ENCODE measurements at regions not wholly inside any gene's neighbourhood (a gene's known extent, or its start where the extent isn't known, plus 50 kb on each side); places are given as distances from the start of the nearest gene placed in this dataset.

DNA sequence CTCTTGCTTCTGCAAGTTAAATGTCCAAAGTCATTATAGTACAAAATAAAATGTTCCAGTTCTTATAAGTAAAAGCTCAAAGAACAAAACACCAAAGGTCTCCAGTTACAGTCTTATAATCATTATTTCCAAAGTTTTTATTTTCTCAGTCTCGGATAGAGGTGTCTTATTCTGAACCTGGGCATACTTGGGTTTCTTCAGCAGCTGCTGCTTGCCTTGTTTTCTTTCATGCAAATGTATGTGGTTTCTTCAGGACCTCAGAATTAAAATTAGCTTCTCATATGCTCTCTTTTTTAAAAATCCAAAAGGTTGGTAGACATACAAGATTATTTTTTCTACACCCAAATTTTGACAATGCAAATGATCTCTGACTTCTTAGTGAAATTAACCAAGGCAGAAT is 383.0 kb downstream of the METTL4 start:
- Mint-ChIP-seq H3K36me3 (no peaks in the 10 kb centered on the region), H3K4me1 (no peaks in the 10 kb centered on the region), H3K27me3 (peaks cover 5 to 14% (median 14%) of the 10 kb centered on the region in 3 donors), H3K9me3 (peaks cover 0 to 11% (median 3%) of the 10 kb centered on the region in 7 donors), H3K4me3 (no peak overlapping the region), H3K27ac (peak overlapping the region in 1 of 6 donors; percentile 41)
- no peak for ATAC-seq (ENCODE audit: low read depth in 2 of 2)
- no peak for DNase-seq

- H3K4me3 Mint-ChIP-seq: peak overlapping the region in 1 of 8 donors; percentile 25
- H3K9me3 Mint-ChIP-seq: peaks cover 0 to 24% (median 7%) of the 10 kb centered on the region in 7 donors
- no peak overlapping the region for H3K27ac Mint-ChIP-seq
- DNase-seq: no peak
- no peaks in the 10 kb centered on the region for H3K36me3 Mint-ChIP-seq
- ATAC-seq (ENCODE audit: low read depth in 2 of 2): no peak
- H3K4me1 Mint-ChIP-seq: no peaks in the 10 kb centered on the region
- peaks cover 0 to 17% (median 14%) of the 10 kb centered on the region in 3 donors for H3K27me3 Mint-ChIP-seq
These were observed 380.0 kb downstream of the METTL4 start for GRCh38 chr18:2191180-2191790.

GRCh38 chr18:2192562-2192961 is 378.7 kb downstream of the METTL4 start:
- H3K4me3 Mint-ChIP-seq: no peak overlapping the region
- H3K4me1 Mint-ChIP-seq: no peaks in the 10 kb centered on the region
- H3K36me3 Mint-ChIP-seq: no peaks in the 10 kb centered on the region
- no peak overlapping the region for H3K27ac Mint-ChIP-seq
- no peak for DNase-seq
- H3K27me3 Mint-ChIP-seq: peaks cover 0 to 17% (median 16%) of the 10 kb centered on the region in 3 donors
- no peak for ATAC-seq (ENCODE audit: low read depth in 2 of 2)
- H3K9me3 Mint-ChIP-seq: peaks cover 0 to 24% (median 7%) of the 10 kb centered on the region in 7 donors

DNA sequence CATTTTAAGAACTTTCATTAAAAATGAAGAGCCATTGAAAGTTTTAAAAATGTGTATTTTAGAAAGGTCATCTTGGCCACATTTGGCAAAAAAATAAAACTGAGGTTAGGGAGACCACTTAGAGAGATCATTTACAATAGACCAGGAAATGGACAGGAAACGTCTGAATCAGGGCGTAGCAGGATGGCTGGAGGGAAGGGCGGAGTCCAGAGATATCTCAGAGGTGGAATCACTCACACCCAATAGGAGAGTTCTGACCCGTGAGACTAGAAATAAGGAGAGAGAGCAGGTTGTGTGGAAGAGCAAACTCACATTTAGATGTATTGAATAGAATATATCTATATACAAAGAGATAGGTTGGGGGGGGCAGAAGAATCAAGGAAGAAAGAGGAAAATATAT is 373.4 kb downstream of the METTL4 start:
- Mint-ChIP-seq H3K27me3 (peaks cover 8 to 17% (median 11%) of the 10 kb centered on the region in 3 donors), H3K36me3 (no peaks in the 10 kb centered on the region), H3K27ac (no peak overlapping the region), H3K9me3 (peaks cover 0 to 16% (median 5%) of the 10 kb centered on the region in 7 donors), H3K4me1 (no peaks in the 10 kb centered on the region), H3K4me3 (no peak overlapping the region)
- DNase-seq (no peak), ATAC-seq (ENCODE audit: low read depth in 2 of 2) (no peak)

DNA sequence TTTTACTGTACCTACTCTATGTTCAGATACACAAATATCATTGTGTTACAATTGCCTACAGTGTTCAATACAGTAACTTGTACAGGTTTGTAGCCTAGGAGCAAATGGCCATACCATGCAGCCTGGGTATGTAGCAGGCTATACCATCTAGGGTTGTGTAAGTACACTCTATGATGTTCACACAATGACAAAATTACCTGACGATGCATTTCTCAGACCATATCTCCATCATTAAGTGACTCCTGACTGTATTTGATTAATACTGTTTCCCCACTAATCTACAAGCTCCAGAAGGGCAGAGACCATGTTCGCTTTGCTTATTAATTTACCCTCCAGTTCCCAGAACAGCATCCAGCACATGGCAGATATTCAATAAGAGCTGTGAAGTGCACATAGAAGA is 372.2 kb downstream of the METTL4 start:
- Mint-ChIP-seq H3K4me1 (no peaks in the 10 kb centered on the region), H3K27me3 (peaks cover 5 to 21% (median 8%) of the 10 kb centered on the region in 3 donors), H3K9me3 (peaks cover 0 to 5% (median 3%) of the 10 kb centered on the region in 7 donors), H3K27ac (no peak overlapping the region), H3K4me3 (no peak overlapping the region), H3K36me3 (no peaks in the 10 kb centered on the region)
- ATAC-seq (ENCODE audit: low read depth in 2 of 2) (no peak), DNase-seq (no peak)

- Mint-ChIP-seq H3K4me1 (no peaks in the 10 kb centered on the region), H3K36me3 (no peaks in the 10 kb centered on the region), H3K27me3 (peaks cover 5 to 21% (median 8%) of the 10 kb centered on the region in 3 donors), H3K4me3 (peak overlapping the region in 1 of 8 donors; percentile 8), H3K9me3 (peaks cover 0 to 3% (median 2%) of the 10 kb centered on the region in 7 donors), H3K27ac (no peak overlapping the region)
- DNase-seq (no peak), ATAC-seq (ENCODE audit: low read depth in 2 of 2) (no peak)
These were observed 370.2 kb downstream of the METTL4 start for GRCh38 chr18:2201036-2201600.

DNA sequence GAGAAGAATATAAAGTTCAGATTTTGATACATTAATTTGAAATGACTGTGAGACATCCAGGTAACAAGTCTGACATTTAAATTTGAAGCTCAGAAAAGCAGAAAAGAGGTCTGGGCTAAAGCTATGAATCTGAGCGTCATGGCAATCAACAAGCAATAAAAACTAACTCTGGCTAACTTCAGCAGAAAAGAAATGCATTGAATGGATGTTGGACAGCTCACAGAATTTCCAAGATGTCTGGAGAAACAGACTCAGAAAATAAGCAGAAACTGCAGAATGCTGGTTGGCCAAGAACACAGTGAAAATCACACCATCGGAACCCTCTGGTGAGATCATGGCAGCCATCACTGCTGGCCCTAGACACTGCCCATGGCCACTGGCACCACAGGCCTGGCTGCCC is 366.6 kb downstream of the METTL4 start:
- no peaks in the 10 kb centered on the region for H3K36me3 Mint-ChIP-seq
- H3K27ac Mint-ChIP-seq: no peak overlapping the region
- H3K27me3 Mint-ChIP-seq: peaks cover 10 to 15% (median 13%) of the 10 kb centered on the region in 3 donors
- no peak for DNase-seq
- H3K4me1 Mint-ChIP-seq: no peaks in the 10 kb centered on the region
- no peak overlapping the region for H3K4me3 Mint-ChIP-seq
- peaks cover 0 to 3% (median 1%) of the 10 kb centered on the region in 7 donors for H3K9me3 Mint-ChIP-seq
- no peak for ATAC-seq (ENCODE audit: low read depth in 2 of 2)

DNA sequence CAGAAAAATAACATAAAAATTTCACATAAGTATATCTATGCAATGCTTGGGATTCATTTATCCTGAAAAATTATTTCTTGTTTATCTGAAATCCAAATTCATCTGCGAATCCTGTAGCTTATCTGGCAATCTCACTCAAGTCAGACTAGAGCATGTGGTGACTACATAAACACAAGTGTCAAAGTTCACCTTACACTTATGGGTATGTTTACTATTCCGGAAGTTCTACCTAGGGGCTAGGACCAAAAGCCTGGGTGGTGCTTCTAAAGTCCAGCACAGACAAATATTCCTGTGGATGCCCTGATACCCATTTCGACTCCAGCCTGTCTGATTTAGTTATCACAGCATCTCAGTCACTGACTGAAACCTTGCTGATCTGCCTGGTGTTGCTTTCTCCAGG is 364.0 kb downstream of the METTL4 start:
- Mint-ChIP-seq H3K4me1 (no peaks in the 10 kb centered on the region), H3K36me3 (no peaks in the 10 kb centered on the region), H3K27ac (no peak overlapping the region), H3K4me3 (no peak overlapping the region), H3K9me3 (peaks cover 0 to 5% (median 1%) of the 10 kb centered on the region in 7 donors), H3K27me3 (peaks cover 4 to 7% (median 5%) of the 10 kb centered on the region in 3 donors)
- no peak for DNase-seq
- no peak for ATAC-seq (ENCODE audit: low read depth in 2 of 2)

- H3K4me1 Mint-ChIP-seq: no peaks in the 10 kb centered on the region
- DNase-seq (no peak), ATAC-seq (ENCODE audit: low read depth in 2 of 2) (no peak)
- no peak overlapping the region for H3K4me3 Mint-ChIP-seq
- H3K9me3 Mint-ChIP-seq: peaks cover 2 to 40% (median 7%) of the 10 kb centered on the region in 7 donors
- no peak overlapping the region for H3K27ac Mint-ChIP-seq
- H3K36me3 Mint-ChIP-seq: peaks cover 0 to 6% of the 10 kb centered on the region in 2 donors
- peaks cover 7 to 17% (median 9%) of the 10 kb centered on the region in 3 donors for H3K27me3 Mint-ChIP-seq
These were observed 358.6 kb downstream of the METTL4 start for GRCh38 chr18:2212598-2213205.

DNA sequence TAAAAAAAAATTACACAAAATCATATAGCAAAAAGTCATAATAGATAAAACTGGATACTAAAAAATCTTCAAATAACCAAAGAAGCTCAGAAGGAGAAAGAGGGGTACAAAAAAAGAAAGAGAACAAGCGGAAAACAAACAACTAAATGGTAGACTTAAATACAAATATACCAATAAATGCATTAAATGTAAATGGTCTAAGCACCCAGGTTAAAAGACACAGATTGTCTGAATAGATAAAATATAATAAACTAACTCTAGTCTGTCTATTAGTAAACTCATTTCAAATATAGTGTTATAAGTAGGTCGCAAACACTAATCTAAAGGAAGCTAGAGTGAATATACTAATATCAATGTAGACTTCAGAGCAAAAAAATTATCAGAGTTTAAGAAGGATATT is 357.4 kb downstream of the METTL4 start:
- Mint-ChIP-seq H3K27ac (no peak overlapping the region), H3K36me3 (peaks cover 0 to 6% of the 10 kb centered on the region in 2 donors), H3K27me3 (peaks cover 3 to 20% (median 9%) of the 10 kb centered on the region in 3 donors), H3K4me1 (no peaks in the 10 kb centered on the region), H3K9me3 (peaks cover 2 to 40% (median 7%) of the 10 kb centered on the region in 7 donors), H3K4me3 (no peak overlapping the region)
- DNase-seq: no peak
- no peak for ATAC-seq (ENCODE audit: low read depth in 2 of 2)

GRCh38 chr18:2217356-2217755 is 353.9 kb downstream of the METTL4 start:
- Mint-ChIP-seq H3K9me3 (peaks cover 2 to 38% (median 7%) of the 10 kb centered on the region in 7 donors), H3K27ac (no peak overlapping the region), H3K27me3 (peaks cover 13 to 27% (median 20%) of the 10 kb centered on the region in 3 donors), H3K4me1 (no peaks in the 10 kb centered on the region), H3K36me3 (peaks cover 0 to 6% of the 10 kb centered on the region in 2 donors), H3K4me3 (no peak overlapping the region)
- DNase-seq: no peak
- no peak for ATAC-seq (ENCODE audit: low read depth in 2 of 2)

- Mint-ChIP-seq H3K9me3 (peaks cover 2 to 30% (median 6%) of the 10 kb centered on the region in 7 donors), H3K27me3 (peaks cover 13 to 27% (median 20%) of the 10 kb centered on the region in 3 donors), H3K36me3 (peaks cover 0 to 6% of the 10 kb centered on the region in 2 donors), H3K4me3 (no peak overlapping the region), H3K4me1 (no peaks in the 10 kb centered on the region), H3K27ac (no peak overlapping the region)
- DNase-seq: no peak
- no peak for ATAC-seq (ENCODE audit: low read depth in 2 of 2)
These were observed 353.2 kb downstream of the METTL4 start for GRCh38 chr18:2218101-2218500.

- Mint-ChIP-seq H3K36me3 (no peaks in the 10 kb centered on the region), H3K27me3 (peaks cover 12 to 34% (median 26%) of the 10 kb centered on the region in 3 donors), H3K4me3 (no peak overlapping the region), H3K4me1 (no peaks in the 10 kb centered on the region), H3K27ac (no peak overlapping the region), H3K9me3 (peaks cover 0 to 18% (median 2%) of the 10 kb centered on the region in 7 donors)
- no peak for ATAC-seq (ENCODE audit: low read depth in 2 of 2)
- DNase-seq: no peak
These were observed 351.6 kb downstream of the METTL4 start for GRCh38 chr18:2219706-2220105.

Data from naive B cell (primary cell).